Activated naive CD4-positive, alpha-beta T cell treated with anti-CD3 and anti-CD28 coated beads for 36 hours (primary cell): ENCODE measurements at regions not wholly inside any gene's neighbourhood (a gene's known extent, or its start where the extent isn't known, plus 50 kb on each side); places are given as distances from the start of the nearest gene placed in this dataset.

ENCODE experiments used
- CTCF ChIA-PET: fragments of 350-600 bp; sonication (Branson Sonifier 250); formaldehyde crosslinking; loops from one replicate; lab custom pipeline; 2021; ENCODE audit warnings: antibody characterized with exemption; lab: Charles Lee
- DNase-seq: peaks from one replicate; pipeline ENCODE4 v3.0.0-alpha.2; 2020
- H3K27ac Mint-ChIP-seq: one replicate; pipeline ENCODE4 v1.8.0; 2021; ENCODE audit warnings: mild to moderate bottlenecking, mixed read lengths
- H3K27me3 Mint-ChIP-seq: one replicate; pipeline ENCODE4 v1.8.0; 2021; ENCODE audit warnings: low read depth, mixed read lengths
- H3K36me3 Mint-ChIP-seq: one replicate; pipeline ENCODE4 v1.8.0; 2021; ENCODE audit warnings: low read depth, mixed read lengths
- H3K4me1 Mint-ChIP-seq: one replicate; pipeline ENCODE4 v1.8.0; 2021; ENCODE audit warnings: low read depth, mixed read lengths
- H3K4me3 Mint-ChIP-seq: one replicate; pipeline ENCODE4 v1.8.0; 2021; ENCODE audit warnings: mild to moderate bottlenecking, moderate library complexity, mixed read lengths
- H3K9me3 Mint-ChIP-seq: one replicate; pipeline ENCODE4 v1.8.0; 2021; ENCODE audit warnings: mixed read lengths
- intact Hi-C: fragments of 100-400 bp; cut with micrococcal nuclease; formaldehyde crosslinking; loops from one replicate; pipeline ENCODE4 v1.15.1; 2023

DNA sequence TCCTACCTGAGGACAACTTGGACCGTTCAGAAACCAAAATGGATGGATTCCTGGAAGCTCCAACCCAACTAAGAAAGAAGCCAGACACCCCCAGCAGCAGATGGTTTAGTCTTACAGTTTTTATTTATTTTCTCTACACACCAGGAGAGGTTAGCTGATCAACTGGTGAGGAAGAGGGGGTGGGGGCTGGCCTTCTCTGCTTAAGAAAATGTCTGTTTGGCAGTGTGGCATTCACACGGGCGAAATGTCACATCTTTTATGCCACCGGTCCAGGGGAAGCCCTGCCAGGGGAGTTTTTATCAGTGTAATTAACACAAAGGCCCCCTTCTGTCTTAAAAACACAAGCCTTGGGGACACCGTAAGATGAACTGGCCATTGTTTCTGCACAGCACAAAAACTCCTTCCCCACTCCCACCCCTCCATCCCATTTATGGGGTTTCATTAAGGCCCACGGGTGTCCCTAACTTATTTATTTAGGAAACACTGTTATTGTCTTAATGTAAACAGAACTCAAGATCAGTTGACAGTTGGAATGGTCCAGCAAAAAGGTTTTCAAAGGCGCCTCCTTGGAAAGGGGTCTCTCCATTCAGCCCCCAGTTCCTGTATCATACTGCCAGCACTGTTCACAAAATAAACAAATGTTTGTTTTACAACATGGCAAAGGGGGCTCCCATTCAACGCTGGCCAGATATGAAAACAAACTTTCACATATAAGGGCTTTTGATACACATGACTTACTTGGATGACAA is 217.0 kb downstream of the C1D start:
- Mint-ChIP-seq H3K9me3 (no peaks in the 10 kb centered on the region), H3K4me3 (no peak overlapping the region), H3K4me1 (no peaks in the 10 kb centered on the region), H3K27ac (no peak overlapping the region), H3K27me3 (peaks cover 21% of the 10 kb centered on the region), H3K36me3 (no peaks in the 10 kb centered on the region)
- DNase-seq = no peak
- intact Hi-C loops = loop anchor here (1.0 to 10.0 kb wide), 3 partner anchors 185 to 1416 kb away; no protein-coding TSS in a partner anchor
- CTCF ChIA-PET = interaction anchor here (0.7 to 2.2 kb wide), 8 partner anchors 8 to 185 kb away, joined by 3 to 8 read pairs (median 3); no protein-coding TSS in a partner anchor

DNA sequence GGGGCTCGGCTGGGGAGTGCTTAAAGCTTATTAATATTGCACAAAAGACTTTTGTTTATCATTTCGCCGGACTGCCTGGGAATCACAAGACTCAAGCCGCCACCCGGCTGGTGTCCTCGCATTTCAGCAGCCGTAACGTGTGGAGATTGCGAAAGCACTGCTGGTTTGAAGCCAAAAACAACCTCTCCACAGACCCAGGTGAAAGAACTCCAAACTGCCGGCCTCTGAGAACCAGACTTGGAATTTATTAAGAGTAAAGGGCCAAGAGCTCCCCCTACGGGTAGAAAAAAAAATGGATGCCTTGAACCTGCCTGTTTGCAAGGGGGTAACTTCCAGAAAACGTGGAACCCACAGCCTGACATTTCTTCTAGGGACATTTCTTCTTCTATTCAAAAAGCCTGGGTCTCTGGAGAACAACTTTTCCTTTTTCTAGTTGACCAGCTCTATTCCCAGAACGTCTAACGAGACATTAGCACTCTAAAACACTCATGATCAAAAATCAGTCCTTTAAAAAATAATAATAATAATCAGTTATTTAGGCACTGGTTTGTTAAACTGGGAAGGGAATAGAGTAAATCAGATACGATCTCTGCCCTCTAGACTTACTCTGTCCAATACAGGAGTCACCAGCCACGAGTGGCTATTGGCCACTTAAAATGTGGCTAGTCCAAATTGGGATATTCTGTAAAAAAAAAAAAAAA is 216.3 kb downstream of the C1D start:
- H3K27ac Mint-ChIP-seq = no peak overlapping the region
- peaks cover 21% of the 10 kb centered on the region for H3K27me3 Mint-ChIP-seq
- H3K4me1 Mint-ChIP-seq = no peaks in the 10 kb centered on the region
- no peaks in the 10 kb centered on the region for H3K9me3 Mint-ChIP-seq
- H3K4me3 Mint-ChIP-seq = no peak overlapping the region
- DNase-seq = peak; percentile 55
- intact Hi-C loops = loop anchor here (1.0 to 10.0 kb wide), 3 partner anchors 184 to 1417 kb away; no protein-coding TSS in a partner anchor
- CTCF ChIA-PET = interaction anchor here (0.8 to 2.2 kb wide), 6 partner anchors 8 to 185 kb away, joined by 3 to 8 read pairs (median 4); no protein-coding TSS in a partner anchor
- no peaks in the 10 kb centered on the region for H3K36me3 Mint-ChIP-seq

DNA sequence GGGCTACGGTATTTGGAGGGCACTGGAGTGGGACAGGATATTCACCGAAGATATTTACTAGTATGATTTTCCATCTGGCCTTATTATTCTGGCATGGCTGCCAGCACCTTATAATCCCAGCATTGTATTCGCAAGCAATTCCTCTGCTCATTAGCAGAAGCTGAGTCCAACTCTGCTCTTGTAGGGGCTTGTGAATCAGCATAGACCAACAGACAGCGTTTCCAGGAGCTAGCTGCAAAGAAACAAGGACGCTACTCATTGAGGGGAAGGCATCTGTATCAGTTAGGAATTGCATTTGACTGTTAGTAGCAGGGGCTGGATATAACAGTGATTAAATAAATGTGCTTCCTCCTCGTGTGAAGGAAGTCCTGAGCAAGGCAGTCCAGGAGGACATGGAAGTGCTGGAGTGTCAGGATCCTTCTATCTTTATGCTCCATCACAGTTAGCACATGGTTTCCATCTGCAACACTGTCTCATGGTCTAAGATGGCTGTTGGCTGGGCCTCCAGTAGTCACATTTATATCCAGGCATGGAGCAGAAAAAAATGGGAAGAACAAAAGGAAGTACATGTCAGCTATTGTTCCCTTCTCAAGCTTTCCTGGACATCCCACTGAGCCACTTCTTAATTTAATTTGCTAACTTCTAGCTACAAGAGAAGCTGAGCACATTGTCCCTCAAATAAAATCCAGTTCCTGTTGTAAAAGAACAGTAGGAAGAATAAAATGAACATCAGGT is 214.1 kb downstream of the C1D start:
- peaks cover 21% of the 10 kb centered on the region for H3K27me3 Mint-ChIP-seq
- H3K4me1 Mint-ChIP-seq = no peaks in the 10 kb centered on the region
- CTCF ChIA-PET = no interaction called here
- intact Hi-C loops = loop anchor here (10.0 kb wide), 1 partner anchor 374 kb away; no protein-coding TSS in a partner anchor
- no peak for DNase-seq
- no peaks in the 10 kb centered on the region for H3K36me3 Mint-ChIP-seq
- no peak overlapping the region for H3K27ac Mint-ChIP-seq
- no peaks in the 10 kb centered on the region for H3K9me3 Mint-ChIP-seq
- no peak overlapping the region for H3K4me3 Mint-ChIP-seq

DNA sequence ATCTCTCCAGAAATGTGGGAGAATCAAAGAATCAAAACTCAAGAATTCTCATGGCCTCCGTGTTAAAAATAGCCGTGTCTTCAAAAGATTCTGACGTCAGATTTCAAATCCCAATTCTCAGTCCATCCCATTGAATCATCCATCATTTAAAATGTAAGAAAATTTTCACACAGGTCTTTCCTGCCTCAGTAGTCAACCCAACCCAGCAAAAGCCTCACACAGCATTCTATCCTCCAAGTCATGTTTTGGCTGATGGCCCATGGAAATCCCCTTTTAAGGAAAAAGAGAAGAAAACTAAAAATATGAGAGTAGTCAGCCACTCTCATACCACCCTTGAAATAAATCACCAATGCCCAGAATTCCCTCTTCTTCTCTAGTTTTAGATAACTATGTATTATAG is 211.8 kb downstream of the C1D start:
- intact Hi-C loops = no loop called here
- no peak overlapping the region for H3K27ac Mint-ChIP-seq

DNA sequence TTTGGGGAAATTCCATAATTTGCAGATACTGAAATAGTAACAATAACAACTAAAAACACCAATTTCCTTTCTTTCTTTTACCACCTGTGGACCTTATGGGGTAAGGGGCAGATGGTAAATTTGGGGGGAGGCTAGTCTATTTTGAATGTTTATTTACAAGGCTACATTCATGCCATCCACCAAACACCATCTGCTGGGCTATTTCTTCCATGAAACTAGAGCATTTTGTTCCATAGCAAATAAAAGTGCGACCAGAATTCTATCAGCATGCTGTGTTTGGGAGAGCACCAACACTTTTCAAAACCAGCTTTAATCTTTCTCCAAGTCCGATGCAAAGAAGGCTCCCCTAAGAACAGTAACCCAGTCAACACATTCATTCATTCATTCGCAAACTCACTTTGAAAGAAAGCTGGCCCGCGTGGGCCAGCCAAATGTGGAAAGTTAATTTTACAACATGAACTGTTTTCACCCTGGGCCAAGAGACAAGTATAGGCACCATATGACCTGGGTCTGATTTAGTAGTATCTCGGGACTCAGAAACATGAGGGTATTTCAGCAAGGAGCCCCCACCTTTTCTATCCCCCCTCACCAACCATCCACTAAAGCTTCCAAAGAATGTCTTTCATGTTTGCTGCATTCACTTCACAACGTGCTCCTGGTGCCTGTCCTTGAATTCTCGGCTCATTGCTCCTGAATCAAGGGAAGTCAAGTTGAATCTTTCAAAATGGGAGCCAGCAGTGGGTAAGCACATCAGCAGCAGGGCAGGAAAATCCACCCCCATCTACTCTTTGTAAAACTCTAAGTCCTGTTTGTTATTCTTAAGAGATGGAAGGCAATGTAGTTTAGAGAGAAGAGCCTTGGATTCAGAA is 210.6 kb downstream of the C1D start:
- H3K4me1 Mint-ChIP-seq = no peaks in the 10 kb centered on the region
- DNase-seq = no peak
- H3K9me3 Mint-ChIP-seq = no peaks in the 10 kb centered on the region
- no peaks in the 10 kb centered on the region for H3K36me3 Mint-ChIP-seq
- H3K4me3 Mint-ChIP-seq = no peak overlapping the region
- intact Hi-C loops = no loop called here
- H3K27ac Mint-ChIP-seq = no peak overlapping the region
- CTCF ChIA-PET = no interaction called here
- H3K27me3 Mint-ChIP-seq = peaks cover 15% of the 10 kb centered on the region

More for the DNA sequence above, 211.8 kb downstream of the C1D start:
- DNase-seq = no peak
- Mint-ChIP-seq H3K4me1 (no peaks in the 10 kb centered on the region), H3K27me3 (peaks cover 20% of the 10 kb centered on the region), H3K9me3 (no peaks in the 10 kb centered on the region), H3K36me3 (no peaks in the 10 kb centered on the region), H3K4me3 (no peak overlapping the region)
- CTCF ChIA-PET = no interaction called here

DNA sequence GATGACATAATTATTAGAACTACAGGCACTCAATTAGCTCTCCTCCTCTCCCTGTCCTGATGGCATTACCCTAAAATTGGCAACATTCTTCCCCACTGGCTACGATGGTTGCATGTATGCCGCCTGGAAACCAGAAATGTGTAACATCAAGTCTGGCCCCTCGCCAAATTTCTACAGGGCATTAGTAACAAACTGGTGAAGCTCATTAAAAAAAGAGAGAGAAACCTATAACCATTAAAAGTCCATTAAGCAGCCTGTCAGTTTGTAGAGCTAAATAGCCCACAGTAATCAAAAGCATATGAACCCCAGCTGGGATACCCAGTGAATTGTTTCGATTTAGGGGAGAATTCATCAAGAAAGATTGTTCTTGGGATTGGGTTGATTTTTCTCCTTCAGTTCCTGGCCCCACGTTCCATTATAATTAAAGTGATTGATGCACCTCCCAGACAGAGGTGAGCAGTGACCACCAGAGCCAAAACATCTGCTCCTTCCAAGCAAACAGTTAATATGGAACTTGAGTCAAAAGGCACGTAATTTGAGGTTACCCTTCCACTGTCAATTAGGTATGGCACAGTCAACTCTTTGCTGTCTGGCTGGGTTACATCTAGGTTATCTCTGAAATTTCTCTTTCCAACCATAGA is 208.6 kb downstream of the C1D start:
- H3K9me3 Mint-ChIP-seq = no peaks in the 10 kb centered on the region
- CTCF ChIA-PET = interaction anchor here (2.7 kb wide), 1 partner anchor 8 kb away, joined by 8 read pairs; no protein-coding TSS in a partner anchor
- no peak overlapping the region for H3K4me3 Mint-ChIP-seq
- no peak overlapping the region for H3K27ac Mint-ChIP-seq
- peaks cover 10% of the 10 kb centered on the region for H3K27me3 Mint-ChIP-seq
- H3K4me1 Mint-ChIP-seq = no peaks in the 10 kb centered on the region
- DNase-seq = no peak
- H3K36me3 Mint-ChIP-seq = no peaks in the 10 kb centered on the region
- intact Hi-C loops = no loop called here

DNA sequence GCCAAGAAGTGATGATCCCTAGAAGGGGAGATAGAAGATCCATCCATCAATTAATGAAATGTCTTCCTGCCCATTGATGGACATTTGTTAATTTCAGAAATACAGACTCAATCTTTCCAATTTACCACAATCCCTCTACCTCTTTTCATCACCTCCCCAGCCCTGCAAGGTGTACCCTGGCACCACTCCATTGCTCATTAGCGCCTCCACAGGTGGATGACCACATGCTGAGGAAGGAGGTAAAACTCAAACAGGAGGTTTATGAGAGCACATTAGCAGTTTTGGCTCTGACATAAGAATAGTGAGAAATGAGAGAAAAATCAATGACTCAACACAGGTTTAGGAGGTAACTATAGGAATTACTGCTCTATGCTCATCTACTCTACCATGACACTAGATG is 208.0 kb downstream of the C1D start:
- intact Hi-C loops = no loop called here
- no peaks in the 10 kb centered on the region for H3K4me1 Mint-ChIP-seq
- H3K27me3 Mint-ChIP-seq = peaks cover 8% of the 10 kb centered on the region
- peak; percentile 7 for DNase-seq
- no peak overlapping the region for H3K4me3 Mint-ChIP-seq
- H3K27ac Mint-ChIP-seq = no peak overlapping the region
- H3K9me3 Mint-ChIP-seq = no peaks in the 10 kb centered on the region
- H3K36me3 Mint-ChIP-seq = no peaks in the 10 kb centered on the region
- CTCF ChIA-PET = interaction anchor here (2.7 kb wide), 1 partner anchor 9 kb away, joined by 8 read pairs; no protein-coding TSS in a partner anchor

DNA sequence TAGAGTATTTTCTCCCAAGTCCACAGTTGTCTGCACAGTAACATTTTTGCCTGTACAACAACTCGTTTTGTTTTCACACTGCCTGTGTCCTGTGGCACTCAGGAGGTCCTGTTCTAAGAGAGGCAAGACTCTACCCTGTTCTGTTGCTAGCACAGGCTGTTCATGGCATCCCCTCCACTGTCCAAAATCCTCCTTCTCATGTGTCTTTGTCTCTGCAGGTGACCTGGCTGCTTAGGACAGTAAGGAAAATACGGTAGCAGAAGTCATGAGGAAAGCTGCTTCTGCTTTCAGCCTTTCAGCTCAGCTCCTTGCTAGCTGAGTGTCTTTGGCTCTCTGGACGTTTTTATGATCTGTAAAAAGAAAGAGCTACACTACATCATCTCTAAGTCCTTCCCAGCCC is 205.9 kb downstream of the C1D start:
- intact Hi-C loops = no loop called here
- Mint-ChIP-seq H3K4me3 (no peak overlapping the region), H3K36me3 (no peaks in the 10 kb centered on the region), H3K27ac (no peak overlapping the region), H3K4me1 (no peaks in the 10 kb centered on the region), H3K27me3 (peaks cover 5% of the 10 kb centered on the region), H3K9me3 (no peaks in the 10 kb centered on the region)
- CTCF ChIA-PET = interaction anchor here (0.7 kb wide), 1 partner anchor 173 kb away, joined by 3 read pairs; no protein-coding TSS in a partner anchor
- no peak for DNase-seq

DNA sequence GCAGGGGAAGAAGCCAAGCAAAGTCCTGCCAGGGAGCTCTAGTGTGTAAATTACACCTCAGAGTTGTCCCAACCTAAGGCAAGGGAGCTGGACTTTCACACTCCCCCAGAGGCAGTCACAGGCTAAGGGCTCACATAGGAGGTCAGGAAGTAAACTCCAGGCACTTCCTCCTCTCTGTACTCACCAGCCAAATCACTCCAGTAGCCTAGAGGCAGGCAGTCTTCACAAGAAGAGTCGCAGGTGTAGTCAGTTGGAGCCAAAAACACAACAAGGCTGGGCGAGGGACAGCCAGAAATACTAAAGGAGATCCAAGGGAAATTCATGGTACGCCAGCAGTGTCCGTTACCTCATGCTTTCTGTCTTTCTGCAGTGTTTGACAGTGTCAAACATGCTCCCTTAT is 205.0 kb downstream of the C1D start:
- peaks cover 6% of the 10 kb centered on the region for H3K27me3 Mint-ChIP-seq
- H3K4me1 Mint-ChIP-seq = no peaks in the 10 kb centered on the region
- no peaks in the 10 kb centered on the region for H3K9me3 Mint-ChIP-seq
- no peak overlapping the region for H3K4me3 Mint-ChIP-seq
- DNase-seq = no peak
- no peaks in the 10 kb centered on the region for H3K36me3 Mint-ChIP-seq
- intact Hi-C loops = no loop called here
- CTCF ChIA-PET = interaction anchor here (0.7 kb wide), 1 partner anchor 13 kb away, joined by 3 read pairs; no protein-coding TSS in a partner anchor
- no peak overlapping the region for H3K27ac Mint-ChIP-seq

DNA sequence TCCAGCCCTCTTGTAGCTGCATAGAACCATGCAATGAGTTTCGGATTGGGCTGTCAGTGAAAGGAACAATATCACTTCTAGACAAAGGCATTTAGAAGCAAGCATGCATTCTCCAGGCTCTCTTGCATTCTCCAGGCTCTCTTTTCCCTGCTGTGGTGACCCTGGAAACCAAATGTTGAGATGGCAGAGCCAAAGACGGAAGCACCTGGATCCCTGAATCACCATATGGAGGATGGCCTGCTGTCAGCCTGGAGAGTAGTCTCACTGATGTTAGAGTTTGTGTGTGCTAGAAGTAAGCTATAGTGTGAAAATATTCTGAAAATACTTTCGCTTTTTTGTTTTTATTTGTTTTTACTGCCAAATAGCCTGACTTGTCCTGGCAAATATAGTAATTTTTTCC is 203.9 kb downstream of the C1D start:
- Mint-ChIP-seq H3K9me3 (no peaks in the 10 kb centered on the region), H3K27me3 (peaks cover 6% of the 10 kb centered on the region), H3K4me3 (no peak overlapping the region), H3K36me3 (no peaks in the 10 kb centered on the region), H3K4me1 (no peaks in the 10 kb centered on the region), H3K27ac (no peak overlapping the region)
- DNase-seq = no peak
- CTCF ChIA-PET = no interaction called here
- intact Hi-C loops = no loop called here

DNA sequence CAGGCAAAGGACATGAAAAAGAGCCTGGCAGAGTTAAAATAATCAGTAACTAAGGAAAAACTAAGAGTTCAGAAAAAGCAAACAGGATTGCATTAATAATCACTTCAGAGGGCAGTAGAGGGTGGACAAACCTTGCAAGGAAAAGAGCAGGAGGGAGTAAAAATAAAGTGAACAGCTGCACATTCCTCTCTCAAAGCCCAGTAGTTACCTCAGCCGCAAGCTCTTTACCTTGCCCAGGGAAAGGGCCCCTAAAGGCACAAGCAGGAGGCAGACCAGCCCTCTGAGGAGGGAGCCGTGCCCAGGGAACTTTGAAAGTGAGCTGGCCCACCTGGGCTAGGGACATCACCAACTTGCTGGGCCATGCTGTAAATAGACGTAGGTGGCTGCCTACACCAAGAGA is 196.9 kb downstream of the C1D start:
- CTCF ChIA-PET = no interaction called here
- H3K36me3 Mint-ChIP-seq = no peaks in the 10 kb centered on the region

More for the DNA sequence above, 196.9 kb downstream of the C1D start:
- Mint-ChIP-seq H3K27me3 (peaks cover 11% of the 10 kb centered on the region), H3K27ac (no peak overlapping the region), H3K9me3 (no peaks in the 10 kb centered on the region), H3K4me1 (no peaks in the 10 kb centered on the region), H3K4me3 (no peak overlapping the region)
- intact Hi-C loops = no loop called here
- no peak for DNase-seq
